ENCODE measurements at regions not wholly inside any gene's neighbourhood (a gene's known extent, or its start where the extent isn't known, plus 50 kb on each side); places are given as distances from the start of the nearest gene placed in this dataset.

GRCh38 chr2:209121691-209122090 is 302.2 kb upstream of the MAP2 start:
- TF ChIP-seq, protein P1, sequence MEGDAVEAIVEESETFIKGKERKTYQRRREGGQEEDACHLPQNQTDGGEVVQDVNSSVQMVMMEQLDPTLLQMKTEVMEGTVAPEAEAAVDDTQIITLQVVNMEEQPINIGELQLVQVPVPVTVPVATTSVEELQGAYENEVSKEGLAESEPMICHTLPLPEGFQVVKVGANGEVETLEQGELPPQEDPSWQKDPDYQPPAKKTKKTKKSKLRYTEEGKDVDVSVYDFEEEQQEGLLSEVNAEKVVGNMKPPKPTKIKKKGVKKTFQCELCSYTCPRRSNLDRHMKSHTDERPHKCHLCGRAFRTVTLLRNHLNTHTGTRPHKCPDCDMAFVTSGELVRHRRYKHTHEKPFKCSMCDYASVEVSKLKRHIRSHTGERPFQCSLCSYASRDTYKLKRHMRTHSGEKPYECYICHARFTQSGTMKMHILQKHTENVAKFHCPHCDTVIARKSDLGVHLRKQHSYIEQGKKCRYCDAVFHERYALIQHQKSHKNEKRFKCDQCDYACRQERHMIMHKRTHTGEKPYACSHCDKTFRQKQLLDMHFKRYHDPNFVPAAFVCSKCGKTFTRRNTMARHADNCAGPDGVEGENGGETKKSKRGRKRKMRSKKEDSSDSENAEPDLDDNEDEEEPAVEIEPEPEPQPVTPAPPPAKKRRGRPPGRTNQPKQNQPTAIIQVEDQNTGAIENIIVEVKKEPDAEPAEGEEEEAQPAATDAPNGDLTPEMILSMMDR (IDR thresholded peaks at IDR 0.05; ENCODE audit: low read depth, low read length, poor library complexity, severe bottlenecking), result no peak
- no peak for TF ChIP-seq EZH2phosphoT487 (IDR thresholded peaks at IDR 0.05; ENCODE audit: borderline replicate concordance, low read length)
- Histone ChIP-seq H3K4me2 (ENCODE audit: low read length) (no peak overlapping the region), H3K36me3 (ENCODE audit: control insufficient read depth, low read length) (no peaks in the 10 kb centered on the region), H3K4me3 (ENCODE audit: low read length) (no peak overlapping the region), H3K4me1 (ENCODE audit: control insufficient read depth, low read length) (no peaks in the 10 kb centered on the region), H3K79me2 (ENCODE audit: control insufficient read depth, low read length) (no peaks in the 10 kb centered on the region), H3K9me2 (replicated peaks; ENCODE audit: control insufficient read depth, low read length) (no peaks in the 10 kb centered on the region), H3K27ac (ENCODE audit: low read depth, low read length) (no peak overlapping the region), H3K9me3 (ENCODE audit: control insufficient read depth, insufficient read depth, low read length) (no peaks in the 10 kb centered on the region), H3K27me3 (ENCODE audit: control insufficient read depth, low read length) (no peaks in the 10 kb centered on the region), H3F3A (ENCODE audit: control insufficient read depth, insufficient read depth) (no peaks in the 10 kb centered on the region), H4K20me1 (ENCODE audit: control insufficient read depth, insufficient read depth, low read depth, low read length) (no peaks in the 10 kb centered on the region)

- Histone ChIP-seq H3K4me2 (ENCODE audit: low read length) (no peak overlapping the region), H3K79me2 (ENCODE audit: control insufficient read depth, low read length) (no peaks in the 10 kb centered on the region), H3F3A (ENCODE audit: control insufficient read depth, insufficient read depth) (no peaks in the 10 kb centered on the region), H3K4me1 (ENCODE audit: control insufficient read depth, low read length) (no peaks in the 10 kb centered on the region), H3K9me3 (ENCODE audit: control insufficient read depth, insufficient read depth, low read length) (no peaks in the 10 kb centered on the region), H3K27me3 (ENCODE audit: control insufficient read depth, low read length) (no peaks in the 10 kb centered on the region), H3K36me3 (ENCODE audit: control insufficient read depth, low read length) (no peaks in the 10 kb centered on the region), H4K20me1 (ENCODE audit: control insufficient read depth, insufficient read depth, low read depth, low read length) (no peaks in the 10 kb centered on the region), H3K4me3 (ENCODE audit: low read length) (no peak overlapping the region), H3K9me2 (replicated peaks; ENCODE audit: control insufficient read depth, low read length) (no peaks in the 10 kb centered on the region), H3K27ac (ENCODE audit: low read depth, low read length) (no peak overlapping the region)
- TF ChIP-seq, protein P1 (IDR thresholded peaks at IDR 0.05; ENCODE audit: low read depth, low read length, poor library complexity, severe bottlenecking), result no peak
- TF ChIP-seq EZH2phosphoT487 (IDR thresholded peaks at IDR 0.05; ENCODE audit: borderline replicate concordance, low read length), result no peak
Measured at GRCh38 chr2:209125291-209125690, 298.6 kb upstream of the MAP2 start.

- Histone ChIP-seq H3K4me2 (ENCODE audit: low read length) (no peak overlapping the region), H3K27ac (ENCODE audit: low read depth, low read length) (no peak overlapping the region)
- TF ChIP-seq EZH2phosphoT487 (IDR thresholded peaks at IDR 0.05; ENCODE audit: borderline replicate concordance, low read length), result no peak
- TF ChIP-seq, protein P1 (IDR thresholded peaks at IDR 0.05; ENCODE audit: low read depth, low read length, poor library complexity, severe bottlenecking), result no peak
Measured at GRCh38 chr2:209138079-209138478, 285.8 kb upstream of the MAP2 start.

More at GRCh38 chr2:209138079-209138478, 285.8 kb upstream of the MAP2 start:
- no peaks in the 10 kb centered on the region for H3K9me2 ChIP-seq (replicated peaks; ENCODE audit: control insufficient read depth, low read length)
- no peaks in the 10 kb centered on the region for H3F3A ChIP-seq (ENCODE audit: control insufficient read depth, insufficient read depth)
- no peaks in the 10 kb centered on the region for H3K36me3 ChIP-seq (ENCODE audit: control insufficient read depth, low read length)
- no peaks in the 10 kb centered on the region for H4K20me1 ChIP-seq (ENCODE audit: control insufficient read depth, insufficient read depth, low read depth, low read length)
- H3K4me1 ChIP-seq (ENCODE audit: control insufficient read depth, low read length), result no peaks in the 10 kb centered on the region
- no peak overlapping the region for H3K4me3 ChIP-seq (ENCODE audit: low read length)
- 0 out of 2 replicates have a peak, but pooled peaks cover 2% of the 10 kb centered on the region for H3K27me3 ChIP-seq (ENCODE audit: control insufficient read depth, low read length)
- H3K9me3 ChIP-seq (ENCODE audit: control insufficient read depth, insufficient read depth, low read length), result no peaks in the 10 kb centered on the region
- H3K79me2 ChIP-seq (ENCODE audit: control insufficient read depth, low read length), result no peaks in the 10 kb centered on the region
